Mesenchymal stem cell (in vitro differentiated cells and primary cell): ENCODE measurements at regions not wholly inside any gene's neighbourhood (a gene's known extent, or its start where the extent isn't known, plus 50 kb on each side); places are given as distances from the start of the nearest gene placed in this dataset.

Experiments used
- DNase-seq: peaks from one replicate; pipeline ENCODE4 v3.0.0-alpha.2; 2013
- H2AFZ ChIP-seq: one replicate; pipeline ENCODE4 v1.6.1; 2013; ENCODE audit warnings: low read depth, mild to moderate bottlenecking, control low read depth, inconsistent platforms, low read length, moderate library complexity
- H2AK5ac ChIP-seq: 2 replicates; pipeline ENCODE4 v1.6.1; 2013; ENCODE audit warnings: low read length, moderate library complexity, mild to moderate bottlenecking, inconsistent platforms; ENCODE audit not compliant: severe bottlenecking
- H2BK120ac ChIP-seq: one replicate; pipeline ENCODE4 v1.6.1; 2013; ENCODE audit warnings: low read depth, mild to moderate bottlenecking, inconsistent platforms, low read length, moderate library complexity
- H2BK12ac ChIP-seq, 2 experiments: one replicate each; pipeline ENCODE4 v1.6.1; 2013; ENCODE audit warnings: inconsistent platforms in 2 of 2, low read length in 2 of 2, mild to moderate bottlenecking in 2 of 2, moderate library complexity in 2 of 2, control low read depth in 1 of 2
- H2BK15ac ChIP-seq: one replicate; pipeline ENCODE4 v1.6.1; 2013; ENCODE audit warnings: mild to moderate bottlenecking, low read depth, inconsistent platforms; ENCODE audit not compliant: poor library complexity, severe bottlenecking
- H2BK5ac ChIP-seq: 2 replicates; pipeline ENCODE4 v1.6.1; 2013; ENCODE audit warnings: low read depth, mild to moderate bottlenecking, low read length, control low read depth, inconsistent platforms; ENCODE audit not compliant: poor library complexity, severe bottlenecking
- H3K14ac ChIP-seq, 2 experiments: one replicate each; pipeline ENCODE4 v1.6.1; 2013; ENCODE audit warnings: inconsistent platforms in 2 of 2, low read length in 2 of 2, control low read depth in 1 of 2, mild to moderate bottlenecking in 1 of 2, moderate library complexity in 1 of 2
- H3K18ac ChIP-seq, 2 experiments: one replicate each; pipeline ENCODE4 v1.6.1; 2013; ENCODE audit warnings: inconsistent platforms in 2 of 2, low read length in 2 of 2, control low read depth in 1 of 2, low read depth in 1 of 2, mild to moderate bottlenecking in 1 of 2
- H3K23ac ChIP-seq, 2 experiments: one replicate each; pipeline ENCODE4 v1.6.1; 2013; ENCODE audit warnings: inconsistent platforms in 2 of 2, low read length in 2 of 2, mild to moderate bottlenecking in 2 of 2, moderate library complexity in 2 of 2, control low read depth in 1 of 2
- H3K27ac ChIP-seq: 2 replicates; pipeline ENCODE4 v1.5.1; 2013; ENCODE audit warnings: mild to moderate bottlenecking, moderate library complexity, low read length, control low read depth, inconsistent platforms; ENCODE audit not compliant: poor library complexity, severe bottlenecking
- H3K27me3 ChIP-seq, 2 experiments: 2 replicates each; pipeline versions ENCODE4 v1.6.1 to v1.7.0; 2013; ENCODE audit warnings: low read length in 2 of 2, mild to moderate bottlenecking in 2 of 2, moderate library complexity in 2 of 2, control low read depth in 1 of 2, inconsistent platforms in 1 of 2; ENCODE audit not compliant: control insufficient read depth in 1 of 2, insufficient read depth in 1 of 2
- H3K36me3 ChIP-seq, 2 experiments: 2 replicates each; pipeline versions ENCODE4 v1.6.1 to v1.7.0; 2013; ENCODE audit warnings: low read length in 2 of 2, control low read depth in 1 of 2, inconsistent platforms in 1 of 2, low read depth in 1 of 2, mild to moderate bottlenecking in 1 of 2; ENCODE audit not compliant: insufficient read depth in 2 of 2, control insufficient read depth in 1 of 2
- H3K4ac ChIP-seq, 2 experiments: one replicate each; pipeline ENCODE4 v1.6.1; 2013; ENCODE audit warnings: inconsistent platforms in 2 of 2, low read length in 2 of 2, mild to moderate bottlenecking in 2 of 2, moderate library complexity in 2 of 2, control low read depth in 1 of 2, low read depth in 1 of 2
- H3K4me1 ChIP-seq: 2 replicates; pipeline ENCODE4 v1.6.1; 2013; ENCODE audit warnings: low read depth, low read length, control low read depth; ENCODE audit not compliant: control insufficient read depth, insufficient read depth
- H3K4me2 ChIP-seq: 2 replicates; pipeline ENCODE4 v1.6.1; 2013; ENCODE audit warnings: low read length, mild to moderate bottlenecking, inconsistent platforms; ENCODE audit not compliant: poor library complexity, severe bottlenecking
- H3K4me3 ChIP-seq, 2 experiments: 2 replicates each; pipeline versions ENCODE4 v1.5.1 to v1.7.0; 2013; ENCODE audit warnings: low read length in 2 of 2, mild to moderate bottlenecking in 2 of 2, control low read depth in 1 of 2, low read depth in 1 of 2; ENCODE audit not compliant: insufficient read depth in 1 of 2
- H3K79me1 ChIP-seq: replicated peaks from 2 replicates; pipeline ENCODE4 v1.6.1; 2013; ENCODE audit warnings: mild to moderate bottlenecking, control low read depth, low read length, inconsistent platforms; ENCODE audit not compliant: poor library complexity, severe bottlenecking
- H3K9ac ChIP-seq: 2 replicates; pipeline ENCODE4 v1.7.0; 2013; ENCODE audit warnings: mild to moderate bottlenecking, low read length, moderate library complexity
- H3K9me3 ChIP-seq: 2 replicates; pipeline ENCODE4 v1.7.0; 2013; ENCODE audit warnings: mild to moderate bottlenecking, low read length; ENCODE audit not compliant: control insufficient read depth
- H4K8ac ChIP-seq: one replicate; pipeline ENCODE4 v1.6.1; 2013; ENCODE audit warnings: inconsistent platforms, mild to moderate bottlenecking, low read length, moderate library complexity
- H4K91ac ChIP-seq: one replicate; pipeline ENCODE4 v1.6.1; 2013; ENCODE audit warnings: mild to moderate bottlenecking, low read length, inconsistent platforms
- WGBS: methylation state at CpG from one replicate; pipeline ENCODE4 v1.1.7; 2013; ENCODE audit warnings: mixed read lengths; 5-methylcytosine and 5-hydroxymethylcytosine counted together

GRCh38 chr14:66247662-66248193 lies 238.4 kb upstream of the CCDC196 start:
- H3K9ac ChIP-seq = no peak overlapping the region
- H3K27me3 ChIP-seq = peaks cover 0 to 7% of the 10 kb centered on the region in 2 experiments
- no peak overlapping the region for H3K4me3 ChIP-seq
- H3K23ac ChIP-seq = no peak overlapping the region
- H3K4ac ChIP-seq = no peak overlapping the region
- H3K14ac ChIP-seq = no peak overlapping the region
- no peaks in the 10 kb centered on the region for H3K9me3 ChIP-seq
- H2BK15ac ChIP-seq = no peak overlapping the region
- no peak overlapping the region for H3K18ac ChIP-seq
- H2BK5ac ChIP-seq = no peak overlapping the region
- no peak overlapping the region for H2BK120ac ChIP-seq
- no peak overlapping the region for H2AK5ac ChIP-seq
- no peak overlapping the region for H4K91ac ChIP-seq
- no peaks in the 10 kb centered on the region for H3K36me3 ChIP-seq
- H3K4me1 ChIP-seq = no peaks in the 10 kb centered on the region
- H3K4me2 ChIP-seq = no peak overlapping the region
- no peaks in the 10 kb centered on the region for H3K79me1 ChIP-seq
- DNase-seq = no peak
- H4K8ac ChIP-seq = no peak overlapping the region
- 68% methylated on average over 4 of the region's 4 CpGs for WGBS
- H2BK12ac ChIP-seq = no peak overlapping the region
- no peak overlapping the region for H3K27ac ChIP-seq
- no peak overlapping the region for H2AFZ ChIP-seq

GRCh38 chr14:66248256-66248655 lies 237.9 kb upstream of the CCDC196 start:
- Histone ChIP-seq H2BK120ac (no peak overlapping the region), H2AK5ac (no peak overlapping the region), H3K4me1 (no peaks in the 10 kb centered on the region), H3K4me3 (no peak overlapping the region), H3K9me3 (no peaks in the 10 kb centered on the region), H2BK15ac (no peak overlapping the region), H2AFZ (no peak overlapping the region), H3K9ac (no peak overlapping the region), H3K79me1 (no peaks in the 10 kb centered on the region), H3K27me3 (peaks cover 0 to 7% of the 10 kb centered on the region in 2 experiments), H2BK12ac (no peak overlapping the region), H4K8ac (no peak overlapping the region), H3K27ac (no peak overlapping the region), H3K4me2 (no peak overlapping the region), H3K36me3 (no peaks in the 10 kb centered on the region), H2BK5ac (no peak overlapping the region), H3K23ac (no peak overlapping the region), H3K18ac (no peak overlapping the region), H4K91ac (no peak overlapping the region), H3K4ac (no peak overlapping the region), H3K14ac (no peak overlapping the region)
- 74% methylated on average over 2 of the region's 2 CpGs for WGBS
- no peak for DNase-seq

GRCh38 chr14:66249544-66249943 lies 236.6 kb upstream of the CCDC196 start:
- no peak overlapping the region for H2BK5ac ChIP-seq
- no peak overlapping the region for H4K91ac ChIP-seq
- no peaks in the 10 kb centered on the region for H3K4me1 ChIP-seq
- H3K79me1 ChIP-seq = no peaks in the 10 kb centered on the region
- H3K9me3 ChIP-seq = no peaks in the 10 kb centered on the region
- no peak overlapping the region for H3K4ac ChIP-seq
- H3K18ac ChIP-seq = no peak overlapping the region
- H3K4me2 ChIP-seq = no peak overlapping the region
- H3K27ac ChIP-seq = no peak overlapping the region
- H4K8ac ChIP-seq = no peak overlapping the region
- H3K14ac ChIP-seq = no peak overlapping the region
- H3K27me3 ChIP-seq = peaks cover 0 to 4% of the 10 kb centered on the region in 2 experiments
- no peak overlapping the region for H3K4me3 ChIP-seq
- H3K9ac ChIP-seq = no peak overlapping the region
- WGBS = 66% methylated on average over 2 of the region's 3 CpGs
- no peak overlapping the region for H2BK12ac ChIP-seq
- no peak overlapping the region for H2BK15ac ChIP-seq
- no peak overlapping the region for H2AK5ac ChIP-seq
- H2AFZ ChIP-seq = no peak overlapping the region
- H2BK120ac ChIP-seq = no peak overlapping the region
- no peaks in the 10 kb centered on the region for H3K36me3 ChIP-seq
- H3K23ac ChIP-seq = no peak overlapping the region
- no peak for DNase-seq

GRCh38 chr14:66254038-66254437 lies 232.1 kb upstream of the CCDC196 start:
- no peaks in the 10 kb centered on the region for H3K27me3 ChIP-seq
- H3K27ac ChIP-seq = no peak overlapping the region
- H2AFZ ChIP-seq = no peak overlapping the region
- no peak overlapping the region for H3K4me2 ChIP-seq
- no peak overlapping the region for H3K23ac ChIP-seq
- no peaks in the 10 kb centered on the region for H3K36me3 ChIP-seq
- no peak overlapping the region for H2AK5ac ChIP-seq
- H3K9ac ChIP-seq = no peak overlapping the region
- no peak overlapping the region for H3K18ac ChIP-seq
- H3K9me3 ChIP-seq = no peaks in the 10 kb centered on the region
- H2BK12ac ChIP-seq = no peak overlapping the region
- no peaks in the 10 kb centered on the region for H3K4me1 ChIP-seq
- no peak overlapping the region for H3K14ac ChIP-seq
- no peak overlapping the region for H3K4me3 ChIP-seq
- H2BK120ac ChIP-seq = no peak overlapping the region
- H3K4ac ChIP-seq = no peak overlapping the region
- no peaks in the 10 kb centered on the region for H3K79me1 ChIP-seq
- no peak overlapping the region for H2BK5ac ChIP-seq
- H4K8ac ChIP-seq = no peak overlapping the region
- DNase-seq = no peak
- no peak overlapping the region for H2BK15ac ChIP-seq
- no peak overlapping the region for H4K91ac ChIP-seq
- WGBS = no CpG with 5 or more reads among the region's 3 CpGs
